Neutrophil (primary cell): ENCODE measurements at regions not wholly inside any gene's neighbourhood (a gene's known extent, or its start where the extent isn't known, plus 50 kb on each side); places are given as distances from the start of the nearest gene placed in this dataset.

Experiments
- H3K27ac ChIP-seq: fragments of 200-600 bp; sonication (generic); 2 replicates; pipeline ENCODE4 v1.5.1; 2016; ENCODE audit warnings: mild to moderate bottlenecking, moderate library complexity
- H3K27me3 ChIP-seq: fragments of 200-600 bp; sonication (generic); 2 replicates; pipeline ENCODE4 v1.6.0; 2016; ENCODE audit warnings: mild to moderate bottlenecking
- H3K36me3 ChIP-seq: fragments of 200-600 bp; sonication (generic); 2 replicates; pipeline ENCODE4 v1.5.1; 2017
- H3K4me1 ChIP-seq, 2 experiments: fragments of 200-600 bp in 1 of 2; sonication (generic) in 1 of 2; 1 replicate in 1 of 2; 2 replicates in 1 of 2; pipeline versions ENCODE4 v1.5.1 to v1.6.1; 2013 to 2016; ENCODE audit warnings: low read depth in 1 of 2, low read length in 1 of 2, mild to moderate bottlenecking in 1 of 2, moderate library complexity in 1 of 2; ENCODE audit not compliant: control insufficient read depth in 1 of 2, insufficient read depth in 1 of 2
- H3K4me3 ChIP-seq, 2 experiments: fragments of 200-600 bp in 1 of 2; sonication (generic) in 1 of 2; 1 replicate in 1 of 2; 2 replicates in 1 of 2; pipeline ENCODE4 v1.5.1; 2013 to 2016; ENCODE audit warnings: low read depth in 1 of 2, low read length in 1 of 2, mild to moderate bottlenecking in 1 of 2, moderate library complexity in 1 of 2
- H3K9me3 ChIP-seq: fragments of 200-600 bp; sonication (generic); 2 replicates; pipeline ENCODE4 v1.5.1; 2016
- CTCF ChIP-seq: fragments of 200-600 bp; sonication (generic); IDR thresholded peaks from 2 replicates; pipeline ENCODE4 v1.5.1; 2016; ENCODE audit warnings: antibody characterized with exemption

- no peak overlapping the region for H3K27ac ChIP-seq
- H3K27me3 ChIP-seq = peaks cover 3% of the 10 kb centered on the region
- H3K9me3 ChIP-seq = no peaks in the 10 kb centered on the region
- H3K36me3 ChIP-seq = no peaks in the 10 kb centered on the region
- no peak for TF ChIP-seq CTCF
- no peaks in the 10 kb centered on the region for H3K4me1 ChIP-seq
- H3K4me3 ChIP-seq = no peak overlapping the region
Observed at GRCh38 chr1:56404561-56405030, 174.8 kb downstream of the PLPP3 start.

GRCh38 chr1:56404066-56404465 lies 175.3 kb downstream of the PLPP3 start:
- no peak overlapping the region for H3K4me3 ChIP-seq
- H3K27me3 ChIP-seq = peaks cover 7% of the 10 kb centered on the region
- no peak for TF ChIP-seq CTCF
- H3K36me3 ChIP-seq = no peaks in the 10 kb centered on the region
- H3K27ac ChIP-seq = no peak overlapping the region
- H3K4me1 ChIP-seq = no peaks in the 10 kb centered on the region
- H3K9me3 ChIP-seq = no peaks in the 10 kb centered on the region

- Histone ChIP-seq H3K27ac (no peak overlapping the region), H3K36me3 (no peaks in the 10 kb centered on the region), H3K4me3 (no peak overlapping the region), H3K27me3 (peaks cover 7% of the 10 kb centered on the region), H3K4me1 (no peaks in the 10 kb centered on the region), H3K9me3 (no peaks in the 10 kb centered on the region)
- TF ChIP-seq CTCF = no peak
Observed at GRCh38 chr1:56403321-56403720, 176.0 kb downstream of the PLPP3 start.

GRCh38 chr1:56401191-56401590 lies 178.2 kb downstream of the PLPP3 start:
- no peak for TF ChIP-seq CTCF
- Histone ChIP-seq H3K27me3 (peaks cover 17% of the 10 kb centered on the region), H3K36me3 (no peaks in the 10 kb centered on the region), H3K4me1 (no peaks in the 10 kb centered on the region), H3K27ac (no peak overlapping the region), H3K9me3 (no peaks in the 10 kb centered on the region), H3K4me3 (no peak overlapping the region)

GRCh38 chr1:56400526-56400925 lies 178.8 kb downstream of the PLPP3 start:
- no peak overlapping the region for H3K27ac ChIP-seq
- H3K4me3 ChIP-seq = no peak overlapping the region
- H3K9me3 ChIP-seq = no peaks in the 10 kb centered on the region
- no peaks in the 10 kb centered on the region for H3K4me1 ChIP-seq
- no peak for TF ChIP-seq CTCF
- H3K27me3 ChIP-seq = peaks cover 21% of the 10 kb centered on the region
- no peaks in the 10 kb centered on the region for H3K36me3 ChIP-seq

GRCh38 chr1:56399795-56400194 lies 179.6 kb downstream of the PLPP3 start:
- no peaks in the 10 kb centered on the region for H3K4me1 ChIP-seq
- H3K27me3 ChIP-seq = peaks cover 21% of the 10 kb centered on the region
- no peaks in the 10 kb centered on the region for H3K36me3 ChIP-seq
- no peak overlapping the region for H3K4me3 ChIP-seq
- no peak for TF ChIP-seq CTCF
- no peaks in the 10 kb centered on the region for H3K9me3 ChIP-seq
- no peak overlapping the region for H3K27ac ChIP-seq
